ENCODE measurements at regions not wholly inside any gene's neighbourhood (a gene's known extent, or its start where the extent isn't known, plus 50 kb on each side); places are given as distances from the start of the nearest gene placed in this dataset.

GRCh38 chr2:144011098-144011497 lies 508.8 kb downstream of the ZEB2 start:
- no peak for DNase-seq (ENCODE audit: low spot score)
- no peaks in the 10 kb centered on the region for H3K4me1 ChIP-seq (ENCODE audit: control insufficient read depth in 4 of 4, insufficient read depth in 4 of 4, low read length in 3 of 4)
- TF ChIP-seq RAD21 (IDR thresholded peaks at IDR 0.05) (no peak), ZBTB33 (IDR thresholded peaks at IDR 0.05) (no peak), JUND (IDR thresholded peaks at IDR 0.05) (no peak)
- TF ChIP-seq, protein P1, sequence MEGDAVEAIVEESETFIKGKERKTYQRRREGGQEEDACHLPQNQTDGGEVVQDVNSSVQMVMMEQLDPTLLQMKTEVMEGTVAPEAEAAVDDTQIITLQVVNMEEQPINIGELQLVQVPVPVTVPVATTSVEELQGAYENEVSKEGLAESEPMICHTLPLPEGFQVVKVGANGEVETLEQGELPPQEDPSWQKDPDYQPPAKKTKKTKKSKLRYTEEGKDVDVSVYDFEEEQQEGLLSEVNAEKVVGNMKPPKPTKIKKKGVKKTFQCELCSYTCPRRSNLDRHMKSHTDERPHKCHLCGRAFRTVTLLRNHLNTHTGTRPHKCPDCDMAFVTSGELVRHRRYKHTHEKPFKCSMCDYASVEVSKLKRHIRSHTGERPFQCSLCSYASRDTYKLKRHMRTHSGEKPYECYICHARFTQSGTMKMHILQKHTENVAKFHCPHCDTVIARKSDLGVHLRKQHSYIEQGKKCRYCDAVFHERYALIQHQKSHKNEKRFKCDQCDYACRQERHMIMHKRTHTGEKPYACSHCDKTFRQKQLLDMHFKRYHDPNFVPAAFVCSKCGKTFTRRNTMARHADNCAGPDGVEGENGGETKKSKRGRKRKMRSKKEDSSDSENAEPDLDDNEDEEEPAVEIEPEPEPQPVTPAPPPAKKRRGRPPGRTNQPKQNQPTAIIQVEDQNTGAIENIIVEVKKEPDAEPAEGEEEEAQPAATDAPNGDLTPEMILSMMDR (IDR thresholded peaks at IDR 0.05; ENCODE audit: low read depth, low read length, missing input control), result no peak
- no peaks in the 10 kb centered on the region for H3K27me3 ChIP-seq (ENCODE audit: control insufficient read depth in 4 of 4, insufficient read depth in 4 of 4, low read length in 3 of 4)
- H3K9ac ChIP-seq (ENCODE audit: low read depth in 1 of 2, low read length in 2 of 2), result no peak overlapping the region
- no peaks in the 10 kb centered on the region for H3K9me3 ChIP-seq (ENCODE audit: control insufficient read depth in 4 of 4, low read length in 3 of 4)
- no peak overlapping the region for H3K4me3 ChIP-seq (ENCODE audit: low read depth in 1 of 3, low read length in 3 of 3)
- no peak overlapping the region for H3K27ac ChIP-seq (ENCODE audit: low read depth in 1 of 2, low read length in 2 of 2)
- H3K36me3 ChIP-seq (ENCODE audit: control insufficient read depth in 4 of 4, insufficient read depth in 3 of 4, low read depth in 1 of 4, low read length in 3 of 4), result no peaks in the 10 kb centered on the region

- Histone ChIP-seq H3K27ac (ENCODE audit: low read depth in 1 of 2, low read length in 2 of 2) (no peak overlapping the region), H3K4me3 (ENCODE audit: low read depth in 1 of 3, low read length in 3 of 3) (no peak overlapping the region), H3K36me3 (ENCODE audit: control insufficient read depth in 4 of 4, insufficient read depth in 3 of 4, low read depth in 1 of 4, low read length in 3 of 4) (no peaks in the 10 kb centered on the region), H3K27me3 (ENCODE audit: control insufficient read depth in 4 of 4, insufficient read depth in 4 of 4, low read length in 3 of 4) (no peaks in the 10 kb centered on the region), H3K9ac (ENCODE audit: low read depth in 1 of 2, low read length in 2 of 2) (no peak overlapping the region), H3K4me1 (ENCODE audit: control insufficient read depth in 4 of 4, insufficient read depth in 4 of 4, low read length in 3 of 4) (no peaks in the 10 kb centered on the region), H3K9me3 (ENCODE audit: control insufficient read depth in 4 of 4, low read length in 3 of 4) (no peaks in the 10 kb centered on the region)
- WGBS, result 93% methylated on average over 1 of the region's 1 CpG
- TF ChIP-seq ZBTB33 (IDR thresholded peaks at IDR 0.05), result no peak
- no peak for TF ChIP-seq EGR1 (IDR thresholded peaks at IDR 0.05; ENCODE audit: low read depth in 2 of 2)
- DNase-seq (ENCODE audit: low spot score), result no peak
These were observed 509.7 kb downstream of the ZEB2 start for GRCh38 chr2:144010096-144010836.

DNA sequence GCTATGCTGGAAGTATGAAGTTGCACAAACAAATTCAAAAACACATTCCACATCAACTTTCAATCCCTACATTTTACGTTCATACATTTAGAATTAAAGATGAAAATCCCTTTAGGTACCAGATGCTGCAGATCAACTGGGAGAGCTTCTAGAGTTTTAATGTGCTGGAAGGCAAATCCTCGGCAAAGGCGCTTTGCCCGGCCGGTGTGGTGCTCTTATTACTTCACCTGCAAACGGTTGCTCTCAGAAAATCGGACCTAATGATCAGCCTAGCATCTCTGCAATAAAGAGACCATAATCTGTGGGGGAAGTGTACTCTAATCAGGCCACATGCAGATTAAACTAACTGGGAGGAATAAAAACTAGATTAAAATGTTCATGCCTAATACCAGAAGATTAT lies 513.8 kb downstream of the ZEB2 start:
- no peaks in the 10 kb centered on the region for H3K27me3 ChIP-seq (ENCODE audit: control insufficient read depth in 4 of 4, insufficient read depth in 4 of 4, low read length in 3 of 4)
- 94% methylated on average over 7 of the region's 7 CpGs for WGBS
- no peak for DNase-seq (ENCODE audit: low spot score)
- no peaks in the 10 kb centered on the region for H3K9me3 ChIP-seq (ENCODE audit: control insufficient read depth in 4 of 4, low read length in 3 of 4)
- no peak overlapping the region for H3K4me3 ChIP-seq (ENCODE audit: low read depth in 1 of 3, low read length in 3 of 3)
- no peak overlapping the region for H3K27ac ChIP-seq (ENCODE audit: low read depth in 1 of 2, low read length in 2 of 2)
- H3K9ac ChIP-seq (ENCODE audit: low read depth in 1 of 2, low read length in 2 of 2), result no peak overlapping the region
- TF ChIP-seq ZBTB33 (IDR thresholded peaks at IDR 0.05) (no peak), FOXA2 (IDR thresholded peaks at IDR 0.05) (no peak), YY1 (IDR thresholded peaks at IDR 0.05) (no peak), FOXA1 (IDR thresholded peaks at IDR 0.05) (no peak), TAF1 (conservative IDR thresholded peaks at IDR 0.05) (no peak), RXRA (IDR thresholded peaks at IDR 0.05) (no peak), REST (IDR thresholded peaks at IDR 0.05) (no peak), EGR1 (IDR thresholded peaks at IDR 0.05; ENCODE audit: low read depth in 2 of 2) (no peak)
- TF ChIP-seq, protein P2, sequence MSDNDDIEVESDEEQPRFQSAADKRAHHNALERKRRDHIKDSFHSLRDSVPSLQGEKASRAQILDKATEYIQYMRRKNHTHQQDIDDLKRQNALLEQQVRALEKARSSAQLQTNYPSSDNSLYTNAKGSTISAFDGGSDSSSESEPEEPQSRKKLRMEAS (IDR thresholded peaks at IDR 0.05), result no peak
- no peaks in the 10 kb centered on the region for H3K4me1 ChIP-seq (ENCODE audit: control insufficient read depth in 4 of 4, insufficient read depth in 4 of 4, low read length in 3 of 4)
- no peaks in the 10 kb centered on the region for H3K36me3 ChIP-seq (ENCODE audit: control insufficient read depth in 4 of 4, insufficient read depth in 3 of 4, low read depth in 1 of 4, low read length in 3 of 4)
